K562 (cell line): ENCODE measurements at regions not wholly inside any gene's neighbourhood (a gene's known extent, or its start where the extent isn't known, plus 50 kb on each side); places are given as distances from the start of the nearest gene placed in this dataset.

Experiments used
- ATAC-seq: fragments of 200-7000 bp; cut with Tn5 transposase; 3 replicates; pipeline ENCODE4 v1.9.1; 2020; ENCODE audit warnings: moderate library complexity
- BruUV-seq: library from RNA; stranded (reverse); fragments of 400-500 nt; replicated peaks from 2 replicates; lab custom pipeline; 2021; lab: Mats Ljungman, UMichigan
- CTCF ChIA-PET: fragments of 300-600 bp; formaldehyde crosslinking; extraction: SDS; loops from one replicate; lab custom pipeline; 2021; ENCODE audit warnings: low intra/inter-chr PET ratio; lab: Yijun Ruan, JAX
- POLR2A ChIA-PET: fragments of 300-600, 350-650 bp; sonication (Branson Sonifier 250); formaldehyde crosslinking; extraction: SDS; loops from one replicate; lab custom pipeline; 2021; ENCODE audit warnings: antibody characterized with exemption, inconsistent platforms; lab: Yijun Ruan, JAX
- DNase-seq, 4 experiments: peaks; one replicate each; pipeline versions ENCODE4 v3.0.0 to v3.0.0-alpha.2; 2011 to 2018; ENCODE audit warnings: low spot score in 3 of 4, mixed read lengths in 3 of 4; ENCODE audit errors: extremely low read depth in 1 of 4
- FAIRE-seq: peaks from 2 replicates; lab custom pipeline; 2011; peaks lifted over from hg19 to GRCh38; lab: Jason Lieb, UNC
- H2AFZ ChIP-seq: 2 replicates; pipeline ENCODE4 v1.6.0; 2011; ENCODE audit warnings: low read depth, low read length, control low read depth, inconsistent platforms
- H3K27ac ChIP-seq: fragments of 200-600 bp; 3 replicates; pipeline ENCODE4 v1.8.0; 2011; ENCODE audit warnings: low read depth, mild to moderate bottlenecking, control low read depth, inconsistent platforms, low read length, moderate library complexity, mixed read lengths; ENCODE audit errors: extremely low read depth
- H3K27me3 ChIP-seq, 2 experiments: fragments of 300-600 bp in 1 of 2; 2 replicates in 1 of 2; 3 replicates in 1 of 2; pipeline versions ENCODE4 v1.6.0 to v1.8.0; 2011; ENCODE audit warnings: inconsistent platforms in 2 of 2, low read length in 2 of 2, mild to moderate bottlenecking in 1 of 2, mixed read lengths in 1 of 2, moderate library complexity in 1 of 2; ENCODE audit not compliant: control insufficient read depth in 2 of 2, insufficient read depth in 2 of 2
- H3K36me3 ChIP-seq: fragments of 300-600 bp; 3 replicates; pipeline ENCODE4 v1.8.0; 2011; ENCODE audit warnings: mild to moderate bottlenecking, low read length, inconsistent platforms; ENCODE audit not compliant: control insufficient read depth, insufficient read depth
- H3K4me1 ChIP-seq, 2 experiments: fragments of 200-600 bp in 1 of 2; replicated peaks in 1 of 2; 2 replicates in 1 of 2; 3 replicates in 1 of 2; pipeline versions ENCODE4 v1.5.1 to v1.8.0; 2011; ENCODE audit warnings: inconsistent platforms in 2 of 2, low read length in 2 of 2, mild to moderate bottlenecking in 1 of 2, mixed read lengths in 1 of 2, moderate library complexity in 1 of 2; ENCODE audit not compliant: control insufficient read depth in 2 of 2, insufficient read depth in 2 of 2
- H3K4me2 ChIP-seq: 2 replicates; pipeline ENCODE4 v1.6.1; 2011; ENCODE audit warnings: low read length, control low read depth, inconsistent platforms, mixed read lengths; ENCODE audit not compliant: insufficient read depth
- H3K4me3 ChIP-seq: fragments of 200-600 bp; sonication (generic), shearing (Covaris generic); 2 replicates; pipeline ENCODE4 v1.5.1; 2016; ENCODE audit warnings: control low read depth, inconsistent platforms
- H3K79me2 ChIP-seq: fragments of 200-600 bp; 3 replicates; pipeline ENCODE4 v1.8.0; 2011; ENCODE audit warnings: low read length, inconsistent platforms; ENCODE audit not compliant: control insufficient read depth, insufficient read depth
- H3K9ac ChIP-seq, 2 experiments: 2 replicates each; pipeline versions ENCODE4 v1.6.0 to v1.6.1; 2011; ENCODE audit warnings: low read depth in 2 of 2, low read length in 2 of 2, control low read depth in 1 of 2, inconsistent platforms in 1 of 2, mild to moderate bottlenecking in 1 of 2, mixed read lengths in 1 of 2; ENCODE audit not compliant: insufficient read depth in 1 of 2
- H3K9me1 ChIP-seq: one replicate; pipeline ENCODE4 v1.6.0; 2011; ENCODE audit warnings: inconsistent platforms, mild to moderate bottlenecking, low read length, moderate library complexity; ENCODE audit not compliant: control insufficient read depth, insufficient read depth
- H3K9me3 ChIP-seq: replicated peaks from 2 replicates; pipeline ENCODE4 v1.5.1; 2011; ENCODE audit warnings: low read depth, low read length, inconsistent platforms; ENCODE audit not compliant: control insufficient read depth, insufficient read depth
- H4K20me1 ChIP-seq: replicated peaks from 2 replicates; pipeline ENCODE4 v1.6.1; 2011; ENCODE audit warnings: low read length, inconsistent platforms, mixed read lengths; ENCODE audit not compliant: control insufficient read depth, insufficient read depth
- BCOR ChIP-seq: fragments of 450-650 bp; IDR thresholded peaks from 2 replicates; pipeline ENCODE4 v1.6.1; 2016
- CSDE1 ChIP-seq, 2 experiments: fragments of 450-650 bp; IDR thresholded peaks; 2 replicates each; pipeline ENCODE4 v1.6.1; 2016; ENCODE audit warnings: mild to moderate bottlenecking in 1 of 2
- HMG20A ChIP-seq: fragments of 450-650 bp; formaldehyde crosslinking; conservative IDR thresholded peaks from 2 replicates; pipeline ENCODE4 v1.4.0; 2020; ENCODE audit warnings: mild to moderate bottlenecking, mixed read lengths
- ZBTB1 ChIP-seq: sonication (generic); formaldehyde crosslinking; IDR thresholded peaks from 2 replicates; pipeline ENCODE4 v1.8.1; 2023; ENCODE audit warnings: missing genetic modification reagents, low read depth, mild to moderate bottlenecking, borderline replicate concordance
- ZBTB11 ChIP-seq, 3 experiments: fragments of 200-800 bp in 1 of 3; fragments of 250-450 bp in 1 of 3; fragments of 450-650 bp in 1 of 3; sonication (Bioruptor Pico) in 1 of 3; sonication (Bioruptor generic) in 1 of 3; formaldehyde crosslinking in 1 of 3; IDR thresholded peaks; 2 replicates each; pipeline versions ENCODE4 v1.6.1 to v1.8.0; 2016 to 2022; ENCODE audit warnings: mild to moderate bottlenecking in 2 of 3, missing genetic modification characterization in 2 of 3, missing compliant biosample characterization in 1 of 3, moderate library complexity in 1 of 3
- ZNF217 ChIP-seq: sonication (generic); formaldehyde crosslinking; IDR thresholded peaks from 2 replicates; pipeline ENCODE4 v1.8.0; 2022; ENCODE audit warnings: mild to moderate bottlenecking, missing genetic modification reagents
- ZNF707 ChIP-seq: fragments of 250-450 bp; sonication (Bioruptor Pico); conservative IDR thresholded peaks from 2 replicates; pipeline ENCODE4 v1.8.0; 2022; ENCODE audit warnings: inconsistent platforms, mild to moderate bottlenecking, moderate library complexity
- WGBS: fragments of 100-300 bp; shearing (Covaris generic); methylation state at CpG from one replicate; pipeline ENCODE4 v1.1.6; 2016; ENCODE audit warnings: low coverage, mixed read lengths; ENCODE audit not compliant: insufficient coverage; ENCODE audit errors: missing lambda C conversion rate; 5-methylcytosine and 5-hydroxymethylcytosine counted together
- in situ Hi-C: fragments of 300-500 bp; cut with MboI; formaldehyde crosslinking; loops from 4 replicates; pipeline ENCODE4 v1.15.0; 2018; ENCODE audit warnings: inconsistent platforms, mixed read lengths
- intact Hi-C: fragments of 100-400 bp; cut with micrococcal nuclease; formaldehyde crosslinking; loops from 2 replicates; pipeline ENCODE4 v1.14.2; 2022

DNA sequence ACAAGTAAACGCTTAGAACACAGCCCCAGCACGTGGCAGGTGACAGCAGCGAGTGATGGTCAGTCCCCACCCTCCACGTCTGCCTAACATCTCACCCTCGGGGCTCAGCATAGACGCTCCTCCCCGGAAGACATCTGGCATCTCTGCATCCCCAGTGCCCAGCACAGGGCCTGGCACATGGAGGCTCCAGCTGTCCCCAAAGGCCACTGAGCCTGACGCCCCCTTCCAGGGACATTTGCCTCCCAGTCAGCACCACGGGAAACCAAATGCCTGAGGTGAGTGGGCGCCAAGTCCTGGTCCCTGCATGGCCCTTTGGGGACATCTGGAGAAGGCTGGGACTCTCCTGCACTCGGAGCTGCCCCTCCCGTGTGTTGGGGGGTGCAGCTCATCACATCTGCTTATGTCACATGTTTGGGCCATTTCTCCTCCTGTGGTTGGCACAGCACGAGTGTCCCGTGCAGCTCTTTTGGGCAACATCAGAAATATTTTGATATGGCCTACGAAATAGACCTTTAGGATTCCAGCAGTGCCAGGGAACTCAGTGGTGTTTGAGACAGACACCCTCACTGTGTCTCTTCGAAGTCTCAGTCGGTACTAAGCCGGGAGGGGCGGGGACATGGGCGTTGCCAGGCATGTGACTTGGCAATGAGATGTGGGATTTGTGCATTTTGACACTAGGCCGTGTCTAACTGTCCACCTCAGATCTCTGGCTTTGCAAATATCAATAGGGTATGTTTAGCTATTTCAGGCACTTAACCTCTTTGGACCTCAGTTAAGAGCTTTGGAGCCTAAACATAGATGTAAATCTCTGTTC lies 315.0 kb downstream of the PTPRU start:
- TF ChIP-seq CSDE1 (IDR thresholded peaks at IDR 0.05), result no peak
- no peak for TF ChIP-seq BCOR
- no peak for TF ChIP-seq ZNF217 (CRISPR knock-in tag)
- TF ChIP-seq ZNF707 (CRISPR knock-in tag), result no peak
- TF ChIP-seq HMG20A (CRISPR knock-in tag), result no peak
- TF ChIP-seq ZBTB11 (CRISPR knock-in tag; IDR thresholded peaks at IDR 0.05), result no peak
- TF ChIP-seq ZBTB1 (CRISPR knock-in tag), result no peak
- TF ChIP-seq, all 486 proteins: peak for 0
- intact Hi-C loops, result no loop called here
- no peaks in the 10 kb centered on the region for H3K36me3 ChIP-seq
- 0 out of 2 replicates have a peak, but pooled peaks cover 2% of the 10 kb centered on the region for H4K20me1 ChIP-seq
- no TSS peak for BruUV-seq
- H3K9me3 ChIP-seq, result no peaks in the 10 kb centered on the region; the same call in 1 of the 2 replicates
- ATAC-seq, result no peak
- no peaks in the 10 kb centered on the region; a peak in 1 of 5 replicates for H3K27me3 ChIP-seq
- no peak for DNase-seq
- WGBS, result under 1% methylated on average over 21 of the region's 21 CpGs
- no peak overlapping the region for H3K4me3 ChIP-seq
- no peaks in the 10 kb centered on the region for H3K79me2 ChIP-seq
- H3K27ac ChIP-seq, result no peak overlapping the region
- FAIRE-seq, result no peak
- POLR2A ChIA-PET, result interaction anchor here (0.6 to 0.8 kb wide), 2 partner anchors 14 to 698 kb away, joined by 3 to 4 read pairs; no protein-coding TSS in a partner anchor
- no peak overlapping the region for H3K9ac ChIP-seq
- H3K4me1 ChIP-seq, result no peaks in the 10 kb centered on the region
- CTCF ChIA-PET, result no interaction called here
- no peak overlapping the region for H3K4me2 ChIP-seq
- in situ Hi-C loops, result loop anchor here (5.0 kb wide), 1 partner anchor 1106 kb away; no protein-coding TSS in a partner anchor
- no peak overlapping the region for H2AFZ ChIP-seq
- H3K9me1 ChIP-seq, result no peaks in the 10 kb centered on the region
